ENCODE measurements at regions not wholly inside any gene's neighbourhood (a gene's known extent, or its start where the extent isn't known, plus 50 kb on each side); places are given as distances from the start of the nearest gene placed in this dataset.
A peak's percentile ranks its signal among the peaks of the same experiment; 100 is the strongest.
"Not testable (repeated sequence)": the region's sequence is repeated elsewhere in the genome, so short reads cannot be mapped to it uniquely, and the experiment has no call there.

- DNase-seq, result no peak
These were observed 1760.3 kb downstream of the NCAM2 start for GRCh38 chr21:22758478-22758877.

GRCh38 chr21:22762463-22762862 is 1764.3 kb downstream of the NCAM2 start:
- no peak for DNase-seq

- no peak for DNase-seq
These were observed 1765.2 kb downstream of the NCAM2 start for GRCh38 chr21:22763442-22763841.

GRCh38 chr21:22764222-22764621 is 1766.0 kb downstream of the NCAM2 start:
- DNase-seq, result no peak

- DNase-seq, result no peak
These were observed 1793.2 kb downstream of the NCAM2 start for GRCh38 chr21:22791376-22791775.

- DNase-seq, result peak; percentile 43 to 71 (median 66)
These were observed 1793.9 kb downstream of the NCAM2 start for GRCh38 chr21:22791986-22792560.

GRCh38 chr21:22795091-22795490 is 1796.9 kb downstream of the NCAM2 start:
- no peak for DNase-seq

GRCh38 chr21:22795644-22796043 is 1797.4 kb downstream of the NCAM2 start:
- DNase-seq, result peak in 1 of 3 donors; percentile 7

- no peak for DNase-seq
These were observed 1797.9 kb downstream of the NCAM2 start for GRCh38 chr21:22796147-22796546.

- peak in 2 of 3 donors; percentile 13 to 31 for DNase-seq
These were observed 1805.9 kb downstream of the NCAM2 start for GRCh38 chr21:22804151-22804550.

- DNase-seq, result no peak
These were observed 1808.1 kb downstream of the NCAM2 start for GRCh38 chr21:22806278-22806677.

GRCh38 chr21:22813201-22813600 is 1815.0 kb downstream of the NCAM2 start:
- no peak for DNase-seq

GRCh38 chr21:22818681-22819485 is 1820.7 kb downstream of the NCAM2 start:
- DNase-seq, result not testable (repeated sequence)

GRCh38 chr21:22827422-22827821 is 1829.2 kb downstream of the NCAM2 start:
- DNase-seq, result no peak

GRCh38 chr21:22842875-22843274 is 1844.7 kb downstream of the NCAM2 start:
- DNase-seq, result peak in 1 of 3 donors; percentile 0

GRCh38 chr21:22855581-22855980 is 1857.4 kb downstream of the NCAM2 start:
- DNase-seq, result no peak

GRCh38 chr21:22871692-22872091 is 1873.5 kb downstream of the NCAM2 start:
- DNase-seq, result no peak

- no peak for DNase-seq
These were observed 1882.4 kb downstream of the NCAM2 start for GRCh38 chr21:22880573-22880972.

GRCh38 chr21:22881131-22881530 is 1882.9 kb downstream of the NCAM2 start:
- DNase-seq, result no peak

GRCh38 chr21:22885079-22885478 is 1886.9 kb downstream of the NCAM2 start:
- DNase-seq, result no peak

GRCh38 chr21:22885614-22886013 is 1887.4 kb downstream of the NCAM2 start:
- no peak for DNase-seq

- DNase-seq, result no peak
These were observed 1891.2 kb downstream of the NCAM2 start for GRCh38 chr21:22889445-22889844.

GRCh38 chr21:22890656-22891055 is 1892.4 kb downstream of the NCAM2 start:
- no peak for DNase-seq

- no peak for DNase-seq
These were observed 1893.8 kb downstream of the NCAM2 start for GRCh38 chr21:22892028-22892427.

Data from muscle of back (tissue), 3 donors.